ENCODE measurements at regions not wholly inside any gene's neighbourhood (a gene's known extent, or its start where the extent isn't known, plus 50 kb on each side); places are given as distances from the start of the nearest gene placed in this dataset.

GRCh38 chr2:217061916-217062505 lies 202.1 kb upstream of the TNP1 start:
- TF ChIP-seq CTCF (IDR thresholded peaks at IDR 0.05): no peak
- no peak for TF ChIP-seq POLR2A (IDR thresholded peaks at IDR 0.05)

Data from testis (tissue), 2 donors.